Astrocyte (in vitro differentiated cells and primary cell): ENCODE measurements at regions not wholly inside any gene's neighbourhood (a gene's known extent, or its start where the extent isn't known, plus 50 kb on each side); places are given as distances from the start of the nearest gene placed in this dataset.

ENCODE experiments used
- DNase-seq: peaks from one replicate; pipeline ENCODE4 v3.0.0-alpha.2; 2010; ENCODE audit warnings: low read depth
- FAIRE-seq: peaks from 2 replicates; lab custom pipeline; 2011; peaks lifted over from hg19 to GRCh38; lab: Jason Lieb, UNC
- H2AFZ ChIP-seq: 2 replicates; pipeline ENCODE4 v1.6.0; 2012; ENCODE audit warnings: low read depth, low read length, inconsistent platforms
- H3K27ac ChIP-seq: 2 replicates; pipeline ENCODE4 v1.5.1; 2011; ENCODE audit warnings: low read depth, low read length, inconsistent platforms
- H3K27me3 ChIP-seq: 2 replicates; pipeline ENCODE4 v1.6.0; 2011; ENCODE audit warnings: low read length, inconsistent platforms; ENCODE audit not compliant: insufficient read depth
- H3K36me3 ChIP-seq: 2 replicates; pipeline ENCODE4 v1.5.1; 2011; ENCODE audit warnings: low read length, inconsistent platforms; ENCODE audit not compliant: insufficient read depth
- H3K4me1 ChIP-seq: 2 replicates; pipeline ENCODE4 v1.5.1; 2011; ENCODE audit warnings: low read length, inconsistent platforms; ENCODE audit not compliant: insufficient read depth
- H3K4me2 ChIP-seq: 2 replicates; pipeline ENCODE4 v1.6.0; 2012; ENCODE audit warnings: low read length, inconsistent platforms
- H3K4me3 ChIP-seq: 2 replicates; pipeline ENCODE4 v1.5.1; 2011; ENCODE audit warnings: low read depth, mild to moderate bottlenecking, low read length, inconsistent platforms; ENCODE audit not compliant: insufficient read depth
- H3K79me2 ChIP-seq: 2 replicates; pipeline ENCODE4 v1.6.0; 2012; ENCODE audit warnings: mild to moderate bottlenecking, low read length, inconsistent platforms; ENCODE audit not compliant: insufficient read depth
- H3K9ac ChIP-seq: 2 replicates; pipeline ENCODE4 v1.6.0; 2012; ENCODE audit warnings: mild to moderate bottlenecking, low read length, inconsistent platforms
- H3K9me3 ChIP-seq: 2 replicates; pipeline ENCODE4 v1.5.1; 2012; ENCODE audit warnings: low read depth, mild to moderate bottlenecking, low read length, inconsistent platforms; ENCODE audit not compliant: insufficient read depth
- H4K20me1 ChIP-seq: 2 replicates; pipeline ENCODE4 v1.6.0; 2012; ENCODE audit warnings: low read length, inconsistent platforms; ENCODE audit not compliant: insufficient read depth
- H3K27ac Mint-ChIP-seq: one replicate; pipeline ENCODE4 v1.8.0; 2021; ENCODE audit warnings: mild to moderate bottlenecking, mixed read lengths; ENCODE audit not compliant: unreplicated experiment
- H3K27me3 Mint-ChIP-seq: one replicate; pipeline ENCODE4 v1.8.0; 2021; ENCODE audit warnings: low read depth, mixed read lengths; ENCODE audit not compliant: unreplicated experiment
- H3K36me3 Mint-ChIP-seq: one replicate; pipeline ENCODE4 v1.8.0; 2021; ENCODE audit warnings: low read depth, mixed read lengths; ENCODE audit not compliant: unreplicated experiment
- H3K4me1 Mint-ChIP-seq: one replicate; pipeline ENCODE4 v1.8.0; 2021; ENCODE audit warnings: low read depth, mixed read lengths; ENCODE audit not compliant: unreplicated experiment
- H3K4me3 Mint-ChIP-seq: one replicate; pipeline ENCODE4 v1.8.0; 2021; ENCODE audit warnings: mild to moderate bottlenecking, moderate library complexity, mixed read lengths; ENCODE audit not compliant: unreplicated experiment
- H3K9me3 Mint-ChIP-seq: one replicate; pipeline ENCODE4 v1.8.0; 2021; ENCODE audit warnings: mild to moderate bottlenecking, mixed read lengths; ENCODE audit not compliant: unreplicated experiment
- EZH2 ChIP-seq: IDR thresholded peaks from 2 replicates; pipeline ENCODE4 v1.6.1; 2012; ENCODE audit warnings: mild to moderate bottlenecking, low read length, inconsistent platforms; ENCODE audit not compliant: insufficient read depth
- TF ChIP-seq, protein P1 (sequence below): IDR thresholded peaks from 2 replicates; pipeline ENCODE4 v1.5.1; 2011; ENCODE audit warnings: low read depth, mild to moderate bottlenecking, inconsistent platforms, low read length, moderate library complexity; ENCODE audit not compliant: insufficient read depth

DNA sequence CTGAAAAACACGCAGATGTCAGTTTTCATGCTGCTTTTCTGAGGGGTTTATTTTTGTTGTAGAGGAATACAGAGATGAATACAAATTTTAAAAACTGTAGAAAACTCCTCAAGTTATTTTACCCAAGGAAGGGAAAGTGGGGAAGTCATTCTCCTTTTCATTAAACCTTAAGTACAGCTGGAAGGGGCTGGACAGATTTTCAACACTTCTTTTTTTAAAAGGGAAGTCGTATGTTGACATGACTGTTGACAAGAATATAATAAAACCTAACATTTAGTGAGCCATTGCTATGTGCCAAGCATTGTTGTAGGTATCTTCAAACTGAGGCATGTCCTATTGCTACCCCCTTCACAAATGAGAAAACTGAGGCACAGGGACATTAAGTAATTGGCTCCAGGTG lies 235.7 kb upstream of the ELL2 start:
- H3K9me3 Mint-ChIP-seq = no peaks in the 10 kb centered on the region
- H3K27ac Mint-ChIP-seq = no peak overlapping the region

DNA sequence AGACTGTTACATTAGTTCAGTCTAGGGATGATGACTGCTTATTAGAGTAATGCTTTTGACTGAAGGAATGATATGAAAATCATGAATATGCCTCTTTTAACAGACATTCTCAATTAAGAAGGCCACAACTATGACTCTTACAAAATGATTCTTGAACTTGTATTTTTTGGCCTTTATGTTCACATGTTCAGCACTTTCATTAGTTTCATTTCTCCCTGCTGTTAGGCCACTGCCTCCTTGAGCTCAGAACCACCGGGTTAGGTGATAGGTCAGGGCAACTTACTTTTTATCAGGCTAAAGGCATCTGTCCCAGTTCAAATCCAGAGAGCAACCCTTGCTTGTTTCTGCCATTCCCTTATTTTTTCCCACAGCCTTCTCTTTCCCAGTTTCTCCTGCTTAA lies 235.2 kb upstream of the ELL2 start:
- Histone ChIP-seq H3K9me3 (no peaks in the 10 kb centered on the region), H3K36me3 (no peaks in the 10 kb centered on the region), H3K4me2 (no peak overlapping the region), H3K27me3 (no peaks in the 10 kb centered on the region), H3K79me2 (no peaks in the 10 kb centered on the region), H3K27ac (no peak overlapping the region), H3K9ac (no peak overlapping the region), H3K4me1 (peaks cover 8% of the 10 kb centered on the region), H3K4me3 (no peak overlapping the region), H2AFZ (no peak overlapping the region), H4K20me1 (no peaks in the 10 kb centered on the region)
- no peaks in the 10 kb centered on the region for H3K36me3 Mint-ChIP-seq
- FAIRE-seq (no peak), DNase-seq (no peak)
- no peak overlapping the region for H3K4me3 Mint-ChIP-seq
- peaks cover 15% of the 10 kb centered on the region for H3K4me1 Mint-ChIP-seq
- no peak overlapping the region for H3K27ac Mint-ChIP-seq
- TF ChIP-seq, protein P1, sequence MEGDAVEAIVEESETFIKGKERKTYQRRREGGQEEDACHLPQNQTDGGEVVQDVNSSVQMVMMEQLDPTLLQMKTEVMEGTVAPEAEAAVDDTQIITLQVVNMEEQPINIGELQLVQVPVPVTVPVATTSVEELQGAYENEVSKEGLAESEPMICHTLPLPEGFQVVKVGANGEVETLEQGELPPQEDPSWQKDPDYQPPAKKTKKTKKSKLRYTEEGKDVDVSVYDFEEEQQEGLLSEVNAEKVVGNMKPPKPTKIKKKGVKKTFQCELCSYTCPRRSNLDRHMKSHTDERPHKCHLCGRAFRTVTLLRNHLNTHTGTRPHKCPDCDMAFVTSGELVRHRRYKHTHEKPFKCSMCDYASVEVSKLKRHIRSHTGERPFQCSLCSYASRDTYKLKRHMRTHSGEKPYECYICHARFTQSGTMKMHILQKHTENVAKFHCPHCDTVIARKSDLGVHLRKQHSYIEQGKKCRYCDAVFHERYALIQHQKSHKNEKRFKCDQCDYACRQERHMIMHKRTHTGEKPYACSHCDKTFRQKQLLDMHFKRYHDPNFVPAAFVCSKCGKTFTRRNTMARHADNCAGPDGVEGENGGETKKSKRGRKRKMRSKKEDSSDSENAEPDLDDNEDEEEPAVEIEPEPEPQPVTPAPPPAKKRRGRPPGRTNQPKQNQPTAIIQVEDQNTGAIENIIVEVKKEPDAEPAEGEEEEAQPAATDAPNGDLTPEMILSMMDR = no peak
- no peak for TF ChIP-seq EZH2
- no peaks in the 10 kb centered on the region for H3K9me3 Mint-ChIP-seq
- no peaks in the 10 kb centered on the region for H3K27me3 Mint-ChIP-seq

More for the DNA sequence above, 235.7 kb upstream of the ELL2 start:
- H3K4me1 ChIP-seq = peaks cover 8% of the 10 kb centered on the region
- Mint-ChIP-seq H3K4me3 (no peak overlapping the region), H3K36me3 (no peaks in the 10 kb centered on the region), H3K4me1 (peaks cover 15% of the 10 kb centered on the region), H3K27me3 (no peaks in the 10 kb centered on the region)
- H3K79me2 ChIP-seq = no peaks in the 10 kb centered on the region
- no peak overlapping the region for H2AFZ ChIP-seq
- H3K9ac ChIP-seq = no peak overlapping the region
- no peaks in the 10 kb centered on the region for H3K27me3 ChIP-seq
- no peak for FAIRE-seq
- H4K20me1 ChIP-seq = no peaks in the 10 kb centered on the region
- no peaks in the 10 kb centered on the region for H3K36me3 ChIP-seq
- no peak overlapping the region for H3K27ac ChIP-seq
- TF ChIP-seq, protein P1 = no peak
- H3K4me2 ChIP-seq = no peak overlapping the region
- no peaks in the 10 kb centered on the region for H3K9me3 ChIP-seq
- H3K4me3 ChIP-seq = no peak overlapping the region
- no peak for DNase-seq

DNA sequence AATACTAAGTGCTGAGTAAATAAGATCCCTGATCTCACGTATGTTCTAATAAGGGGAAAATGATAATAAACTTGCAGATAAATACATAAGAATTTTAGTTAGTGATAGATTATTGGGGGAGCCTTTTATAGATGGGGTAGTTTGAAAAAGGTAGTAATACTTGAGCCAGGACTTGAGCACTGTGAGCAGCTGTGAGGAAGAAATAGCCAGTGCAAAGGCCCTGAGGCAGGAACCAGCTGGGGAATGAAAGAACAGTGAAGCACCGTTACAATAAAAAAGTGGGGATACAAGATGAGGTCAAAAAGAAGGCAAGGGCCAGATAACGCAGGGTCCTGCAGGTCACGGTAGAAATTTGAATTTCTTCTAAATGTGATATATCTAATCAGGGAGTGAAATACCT lies 234.8 kb upstream of the ELL2 start:
- Mint-ChIP-seq H3K4me3 (no peak overlapping the region), H3K4me1 (peaks cover 15% of the 10 kb centered on the region), H3K27me3 (no peaks in the 10 kb centered on the region), H3K27ac (no peak overlapping the region), H3K9me3 (no peaks in the 10 kb centered on the region), H3K36me3 (no peaks in the 10 kb centered on the region)
- Histone ChIP-seq H3K27me3 (no peaks in the 10 kb centered on the region), H3K9me3 (no peaks in the 10 kb centered on the region), H4K20me1 (no peaks in the 10 kb centered on the region), H3K4me1 (peaks cover 8% of the 10 kb centered on the region), H3K4me3 (no peak overlapping the region), H3K36me3 (no peaks in the 10 kb centered on the region), H3K9ac (no peak overlapping the region), H3K27ac (no peak overlapping the region), H3K4me2 (no peak overlapping the region), H3K79me2 (no peaks in the 10 kb centered on the region), H2AFZ (no peak overlapping the region)
- TF ChIP-seq, protein P1 = no peak
- no peak for TF ChIP-seq EZH2
- DNase-seq = no peak
- FAIRE-seq = no peak
